ENCODE measurements at regions not wholly inside any gene's neighbourhood (a gene's known extent, or its start where the extent isn't known, plus 50 kb on each side); places are given as distances from the start of the nearest gene placed in this dataset.

- DNase-seq (ENCODE audit: low read depth) = no peak
Measured at GRCh38 chr15:91710080-91710698, 143.3 kb upstream of the SLCO3A1 start.

DNA sequence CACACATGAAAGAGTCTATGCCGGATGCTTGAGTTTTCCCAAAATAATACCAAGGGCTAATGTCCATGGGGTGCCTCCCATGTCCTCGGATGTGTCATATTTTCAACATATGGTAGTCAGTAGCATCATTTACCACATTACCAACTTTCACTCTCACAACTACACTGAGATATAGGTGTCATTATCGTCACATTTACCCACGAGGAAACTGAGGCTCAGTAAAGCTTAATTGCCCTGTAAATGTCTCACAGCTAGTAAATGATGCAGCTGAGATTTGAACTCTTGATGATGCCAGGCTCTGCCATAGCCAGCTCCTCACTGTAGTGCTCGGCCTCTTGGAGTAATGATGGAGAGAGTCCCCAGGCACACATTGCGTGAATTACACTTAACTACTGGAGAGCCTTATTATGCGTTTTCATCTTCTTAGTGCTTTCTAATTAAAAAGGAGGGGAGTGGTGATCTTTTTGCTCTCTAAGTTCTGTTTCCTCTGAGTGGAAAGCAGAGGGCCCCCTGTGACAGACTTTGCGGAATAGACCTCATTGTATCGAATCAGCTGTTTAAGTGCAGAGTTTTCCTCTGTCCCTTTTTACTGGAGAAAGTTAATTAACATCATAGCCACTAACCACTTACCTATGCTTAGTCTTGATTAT, 142.0 kb upstream of the SLCO3A1 start:
- ChIA-PET POLR2A (no interaction called here), CTCF (interaction anchor here (0.6 kb wide), 1 partner anchor 247 kb away, joined by 3 read pairs; no protein-coding TSS in a partner anchor)
- H3K36me3 ChIP-seq (ENCODE audit: control insufficient read depth, insufficient read depth, low read length) = no peaks in the 10 kb centered on the region
- no peaks in the 10 kb centered on the region for H3K27me3 ChIP-seq (ENCODE audit: control insufficient read depth, insufficient read depth, low read length)
- H3K4me3 ChIP-seq (ENCODE audit: low read depth, low read length) = no peak overlapping the region
- DNase-seq (ENCODE audit: low read depth) = no peak
- TF ChIP-seq, protein P1, sequence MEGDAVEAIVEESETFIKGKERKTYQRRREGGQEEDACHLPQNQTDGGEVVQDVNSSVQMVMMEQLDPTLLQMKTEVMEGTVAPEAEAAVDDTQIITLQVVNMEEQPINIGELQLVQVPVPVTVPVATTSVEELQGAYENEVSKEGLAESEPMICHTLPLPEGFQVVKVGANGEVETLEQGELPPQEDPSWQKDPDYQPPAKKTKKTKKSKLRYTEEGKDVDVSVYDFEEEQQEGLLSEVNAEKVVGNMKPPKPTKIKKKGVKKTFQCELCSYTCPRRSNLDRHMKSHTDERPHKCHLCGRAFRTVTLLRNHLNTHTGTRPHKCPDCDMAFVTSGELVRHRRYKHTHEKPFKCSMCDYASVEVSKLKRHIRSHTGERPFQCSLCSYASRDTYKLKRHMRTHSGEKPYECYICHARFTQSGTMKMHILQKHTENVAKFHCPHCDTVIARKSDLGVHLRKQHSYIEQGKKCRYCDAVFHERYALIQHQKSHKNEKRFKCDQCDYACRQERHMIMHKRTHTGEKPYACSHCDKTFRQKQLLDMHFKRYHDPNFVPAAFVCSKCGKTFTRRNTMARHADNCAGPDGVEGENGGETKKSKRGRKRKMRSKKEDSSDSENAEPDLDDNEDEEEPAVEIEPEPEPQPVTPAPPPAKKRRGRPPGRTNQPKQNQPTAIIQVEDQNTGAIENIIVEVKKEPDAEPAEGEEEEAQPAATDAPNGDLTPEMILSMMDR (IDR thresholded peaks at IDR 0.05; ENCODE audit: insufficient read depth, low read depth, low read length) = no peak

More at GRCh38 chr15:91710080-91710698, 143.3 kb upstream of the SLCO3A1 start:
- TF ChIP-seq, protein P1 (IDR thresholded peaks at IDR 0.05; ENCODE audit: insufficient read depth, low read depth, low read length) = no peak
- no peaks in the 10 kb centered on the region for H3K27me3 ChIP-seq (ENCODE audit: control insufficient read depth, insufficient read depth, low read length)
- ChIA-PET POLR2A (no interaction called here), CTCF (no interaction called here)
- no peaks in the 10 kb centered on the region for H3K36me3 ChIP-seq (ENCODE audit: control insufficient read depth, insufficient read depth, low read length)
- H3K4me3 ChIP-seq (ENCODE audit: low read depth, low read length) = no peak overlapping the region

GRCh38 chr15:91712286-91712685, 141.2 kb upstream of the SLCO3A1 start:
- no peak overlapping the region for H3K4me3 ChIP-seq (ENCODE audit: low read depth, low read length)
- ChIA-PET CTCF (no interaction called here), POLR2A (no interaction called here)
- H3K27me3 ChIP-seq (ENCODE audit: control insufficient read depth, insufficient read depth, low read length) = no peaks in the 10 kb centered on the region
- TF ChIP-seq, protein P1 (IDR thresholded peaks at IDR 0.05; ENCODE audit: insufficient read depth, low read depth, low read length) = no peak
- H3K36me3 ChIP-seq (ENCODE audit: control insufficient read depth, insufficient read depth, low read length) = no peaks in the 10 kb centered on the region
- no peak for DNase-seq (ENCODE audit: low read depth)

DNA sequence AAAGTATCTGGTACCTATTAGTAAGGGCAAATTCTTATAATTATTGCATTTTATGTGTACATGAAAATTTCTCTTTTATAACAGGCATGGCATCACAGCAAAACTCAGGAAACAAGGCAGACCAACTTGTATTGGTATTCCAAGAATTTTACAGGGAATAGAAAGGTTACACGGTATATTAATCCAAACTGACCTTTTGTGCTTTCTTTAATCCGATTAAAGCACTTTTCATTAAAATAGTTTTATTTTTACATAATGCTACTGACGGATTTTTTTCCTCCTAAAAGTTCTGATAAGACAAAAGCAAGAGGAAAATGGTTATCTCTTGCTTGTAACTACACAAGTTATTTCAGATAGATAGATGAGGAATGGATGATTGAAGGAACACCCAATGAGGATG, 137.0 kb upstream of the SLCO3A1 start:
- TF ChIP-seq, protein P1 (IDR thresholded peaks at IDR 0.05; ENCODE audit: insufficient read depth, low read depth, low read length) = no peak
- Histone ChIP-seq H3K27me3 (ENCODE audit: control insufficient read depth, insufficient read depth, low read length) (no peaks in the 10 kb centered on the region), H3K36me3 (ENCODE audit: control insufficient read depth, insufficient read depth, low read length) (no peaks in the 10 kb centered on the region), H3K4me3 (ENCODE audit: low read depth, low read length) (no peak overlapping the region)
- DNase-seq (ENCODE audit: low read depth) = no peak
- ChIA-PET POLR2A (no interaction called here), CTCF (no interaction called here)

GRCh38 chr15:91717811-91718210, 135.7 kb upstream of the SLCO3A1 start:
- H3K27me3 ChIP-seq (ENCODE audit: control insufficient read depth, insufficient read depth, low read length) = no peaks in the 10 kb centered on the region
- no peak for DNase-seq (ENCODE audit: low read depth)
- TF ChIP-seq, protein P1 (IDR thresholded peaks at IDR 0.05; ENCODE audit: insufficient read depth, low read depth, low read length) = no peak
- no peaks in the 10 kb centered on the region for H3K36me3 ChIP-seq (ENCODE audit: control insufficient read depth, insufficient read depth, low read length)
- ChIA-PET CTCF (no interaction called here), POLR2A (no interaction called here)
- no peak overlapping the region for H3K4me3 ChIP-seq (ENCODE audit: low read depth, low read length)
